ENCODE measurements at regions not wholly inside any gene's neighbourhood (a gene's known extent, or its start where the extent isn't known, plus 50 kb on each side); places are given as distances from the start of the nearest gene placed in this dataset.
"Not testable (repeated sequence)": the region's sequence is repeated elsewhere in the genome, so short reads cannot be mapped to it uniquely, and the experiment has no call there.

- no peaks in the 10 kb centered on the region for H3K27me3 Mint-ChIP-seq
- no peaks in the 10 kb centered on the region for H3K4me1 Mint-ChIP-seq
- peaks cover 14% of the 10 kb centered on the region for H3K9me3 Mint-ChIP-seq
- TF ChIP-seq CTCF (IDR thresholded peaks at IDR 0.05) = no peak
- no peak for DNase-seq
- intact Hi-C loops (cut with micrococcal nuclease) = no loop called here
- POLR2A ChIA-PET = no interaction called here
- H3K27ac Mint-ChIP-seq = no peak overlapping the region
- CTCF ChIA-PET = no interaction called here
- H3K4me3 Mint-ChIP-seq = no peak overlapping the region
- H3K36me3 Mint-ChIP-seq (ENCODE audit: low read depth) = no peaks in the 10 kb centered on the region
- ATAC-seq (ENCODE audit: low read depth) = no peak
These were observed 472.3 kb downstream of the MMUT start for GRCh38 chr6:48990739-48991138.

DNA sequence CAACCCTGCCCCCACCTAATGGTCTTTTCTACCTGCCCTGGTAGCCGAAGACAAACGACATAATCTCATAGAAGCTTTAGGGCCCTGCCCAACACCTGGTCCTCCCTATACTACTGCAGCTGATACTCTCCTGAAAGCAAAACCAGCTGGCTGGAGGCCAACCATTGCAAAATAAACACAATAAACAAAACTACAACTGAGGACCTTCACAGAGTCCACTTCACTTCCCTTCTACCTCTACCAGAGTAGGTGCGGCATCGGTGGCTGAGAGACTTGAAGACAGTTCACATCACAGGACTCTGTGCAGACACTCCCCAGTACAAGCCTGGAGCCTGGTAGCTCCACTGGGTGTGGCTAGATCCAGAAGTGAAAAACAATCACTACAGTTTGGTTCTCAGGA lies 476.2 kb downstream of the MMUT start:
- H3K27ac Mint-ChIP-seq = no peak overlapping the region
- intact Hi-C loops (cut with micrococcal nuclease) = no loop called here
- H3K36me3 Mint-ChIP-seq (ENCODE audit: low read depth) = no peaks in the 10 kb centered on the region
- POLR2A ChIA-PET = no interaction called here
- peaks cover 12% of the 10 kb centered on the region for H3K9me3 Mint-ChIP-seq
- ATAC-seq (ENCODE audit: low read depth) = no peak
- no peak overlapping the region for H3K4me3 Mint-ChIP-seq
- no peaks in the 10 kb centered on the region for H3K4me1 Mint-ChIP-seq
- CTCF ChIA-PET = no interaction called here
- TF ChIP-seq CTCF (IDR thresholded peaks at IDR 0.05) = no peak
- H3K27me3 Mint-ChIP-seq = no peaks in the 10 kb centered on the region
- DNase-seq = no peak

- no peaks in the 10 kb centered on the region for H3K36me3 Mint-ChIP-seq (ENCODE audit: low read depth)
- H3K4me1 Mint-ChIP-seq = no peaks in the 10 kb centered on the region
- no peak overlapping the region for H3K27ac Mint-ChIP-seq
- intact Hi-C loops (cut with micrococcal nuclease) = no loop called here
- no peak for DNase-seq
- no peak for ATAC-seq (ENCODE audit: low read depth)
- TF ChIP-seq CTCF (IDR thresholded peaks at IDR 0.05) = no peak
- POLR2A ChIA-PET = no interaction called here
- H3K9me3 Mint-ChIP-seq = peaks cover 11% of the 10 kb centered on the region
- H3K27me3 Mint-ChIP-seq = no peaks in the 10 kb centered on the region
- CTCF ChIA-PET = no interaction called here
- no peak overlapping the region for H3K4me3 Mint-ChIP-seq
These were observed 476.9 kb downstream of the MMUT start for GRCh38 chr6:48986105-48986504.

GRCh38 chr6:48985025-48985424 lies 478.0 kb downstream of the MMUT start:
- H3K9me3 Mint-ChIP-seq = peaks cover 6% of the 10 kb centered on the region
- CTCF ChIA-PET = no interaction called here

DNA sequence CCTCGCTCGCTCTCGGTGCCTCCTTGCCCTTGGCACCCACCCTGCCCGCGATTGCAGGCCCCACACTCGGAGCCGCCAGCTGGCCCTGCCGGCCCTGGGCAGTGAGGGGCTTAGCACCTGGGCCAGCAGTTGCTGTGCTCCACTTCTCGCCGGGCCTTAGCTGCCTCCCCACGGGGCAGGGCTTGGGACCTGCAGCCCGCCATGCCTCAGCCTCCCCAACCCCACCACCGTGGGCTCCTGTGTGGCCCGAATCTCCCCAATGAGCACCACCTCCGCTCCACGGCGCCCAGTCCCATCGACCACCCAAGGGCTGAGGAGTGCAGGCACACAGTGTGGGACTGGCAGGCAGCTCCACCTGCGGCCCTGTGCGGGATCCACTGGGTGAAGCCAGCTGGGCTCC lies 479.1 kb downstream of the MMUT start:
- H3K27me3 Mint-ChIP-seq; H3K4me1 Mint-ChIP-seq; H3K27ac Mint-ChIP-seq; H3K9me3 Mint-ChIP-seq; H3K36me3 Mint-ChIP-seq (ENCODE audit: low read depth); CTCF ChIA-PET; H3K4me3 Mint-ChIP-seq; POLR2A ChIA-PET; DNase-seq; ATAC-seq (ENCODE audit: low read depth); intact Hi-C loops (cut with micrococcal nuclease): not testable (repeated sequence)

More at GRCh38 chr6:48985025-48985424, 478.0 kb downstream of the MMUT start:
- intact Hi-C loops (cut with micrococcal nuclease) = no loop called here
- H3K27me3 Mint-ChIP-seq = no peaks in the 10 kb centered on the region
- no peak overlapping the region for H3K4me3 Mint-ChIP-seq
- no peak for TF ChIP-seq CTCF (IDR thresholded peaks at IDR 0.05)
- no peaks in the 10 kb centered on the region for H3K36me3 Mint-ChIP-seq (ENCODE audit: low read depth)
- POLR2A ChIA-PET = no interaction called here
- ATAC-seq (ENCODE audit: low read depth) (no peak), DNase-seq (no peak)
- H3K27ac Mint-ChIP-seq = no peak overlapping the region
- no peaks in the 10 kb centered on the region for H3K4me1 Mint-ChIP-seq

- Mint-ChIP-seq H3K9me3 (peaks cover 9% of the 10 kb centered on the region), H3K4me3 (no peak overlapping the region), H3K4me1 (no peaks in the 10 kb centered on the region), H3K27me3 (no peaks in the 10 kb centered on the region), H3K27ac (no peak overlapping the region), H3K36me3 (ENCODE audit: low read depth) (no peaks in the 10 kb centered on the region)
- ChIA-PET CTCF (no interaction called here), POLR2A (no interaction called here)
- DNase-seq = no peak
- intact Hi-C loops (cut with micrococcal nuclease) = no loop called here
- no peak for TF ChIP-seq CTCF (IDR thresholded peaks at IDR 0.05)
- ATAC-seq (ENCODE audit: low read depth) = no peak
These were observed 479.7 kb downstream of the MMUT start for GRCh38 chr6:48983377-48983776.
